ENCODE measurements at regions not wholly inside any gene's neighbourhood (a gene's known extent, or its start where the extent isn't known, plus 50 kb on each side); places are given as distances from the start of the nearest gene placed in this dataset.

DNA sequence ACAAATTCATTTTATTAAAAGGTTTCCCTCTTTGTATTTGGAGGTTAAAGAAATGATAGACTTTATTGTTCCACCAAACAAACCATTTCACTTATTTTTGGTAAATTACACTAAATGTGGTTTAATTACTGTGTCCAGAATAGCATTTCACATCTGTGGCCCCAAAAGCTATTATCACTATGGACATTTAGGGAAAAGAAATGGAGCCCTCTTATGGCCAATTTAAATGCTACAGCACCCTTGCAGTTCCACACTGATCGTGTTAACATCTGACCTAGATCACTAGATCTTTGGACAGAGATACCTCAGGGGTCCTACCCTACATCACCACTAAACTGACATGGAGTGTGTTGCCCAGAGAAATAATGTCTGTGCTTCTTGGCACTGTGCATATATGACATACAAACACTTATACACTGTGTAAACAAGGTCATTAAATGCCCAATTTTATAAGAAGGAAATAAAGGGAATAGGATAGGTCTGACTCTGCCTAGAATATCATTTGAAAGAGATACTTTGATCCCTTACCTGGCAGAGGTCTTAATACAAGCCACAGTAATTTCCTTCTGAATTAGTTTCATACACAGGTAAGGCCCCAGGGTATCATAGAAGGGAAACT, 163.9 kb downstream of the KDR start:
- peak in 3 of 4 donors; percentile 38 to 55 (median 47) for ATAC-seq
- Histone ChIP-seq H3K27me3 (peaks cover 0 to 4% (median 0%) of the 10 kb centered on the region in 4 donors), H3K36me3 (no peaks in the 10 kb centered on the region), H3K4me1 (no peaks in the 10 kb centered on the region), H3K4me3 (no peak overlapping the region), H3K9me3 (no peaks in the 10 kb centered on the region), H3K27ac (no peak overlapping the region)
- WGBS, 2 donors: 0 to 5% methylated on average over 1 of the region's 1 CpG
- FAIRE-seq: no peak
- intact Hi-C loops (cut with DNase I): no loop called here
- TF ChIP-seq, protein P1, sequence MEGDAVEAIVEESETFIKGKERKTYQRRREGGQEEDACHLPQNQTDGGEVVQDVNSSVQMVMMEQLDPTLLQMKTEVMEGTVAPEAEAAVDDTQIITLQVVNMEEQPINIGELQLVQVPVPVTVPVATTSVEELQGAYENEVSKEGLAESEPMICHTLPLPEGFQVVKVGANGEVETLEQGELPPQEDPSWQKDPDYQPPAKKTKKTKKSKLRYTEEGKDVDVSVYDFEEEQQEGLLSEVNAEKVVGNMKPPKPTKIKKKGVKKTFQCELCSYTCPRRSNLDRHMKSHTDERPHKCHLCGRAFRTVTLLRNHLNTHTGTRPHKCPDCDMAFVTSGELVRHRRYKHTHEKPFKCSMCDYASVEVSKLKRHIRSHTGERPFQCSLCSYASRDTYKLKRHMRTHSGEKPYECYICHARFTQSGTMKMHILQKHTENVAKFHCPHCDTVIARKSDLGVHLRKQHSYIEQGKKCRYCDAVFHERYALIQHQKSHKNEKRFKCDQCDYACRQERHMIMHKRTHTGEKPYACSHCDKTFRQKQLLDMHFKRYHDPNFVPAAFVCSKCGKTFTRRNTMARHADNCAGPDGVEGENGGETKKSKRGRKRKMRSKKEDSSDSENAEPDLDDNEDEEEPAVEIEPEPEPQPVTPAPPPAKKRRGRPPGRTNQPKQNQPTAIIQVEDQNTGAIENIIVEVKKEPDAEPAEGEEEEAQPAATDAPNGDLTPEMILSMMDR (IDR thresholded peaks at IDR 0.05): peak in 3 of 4 donors; percentile 18 to 26 (median 23)
- no peak for DNase-seq

DNA sequence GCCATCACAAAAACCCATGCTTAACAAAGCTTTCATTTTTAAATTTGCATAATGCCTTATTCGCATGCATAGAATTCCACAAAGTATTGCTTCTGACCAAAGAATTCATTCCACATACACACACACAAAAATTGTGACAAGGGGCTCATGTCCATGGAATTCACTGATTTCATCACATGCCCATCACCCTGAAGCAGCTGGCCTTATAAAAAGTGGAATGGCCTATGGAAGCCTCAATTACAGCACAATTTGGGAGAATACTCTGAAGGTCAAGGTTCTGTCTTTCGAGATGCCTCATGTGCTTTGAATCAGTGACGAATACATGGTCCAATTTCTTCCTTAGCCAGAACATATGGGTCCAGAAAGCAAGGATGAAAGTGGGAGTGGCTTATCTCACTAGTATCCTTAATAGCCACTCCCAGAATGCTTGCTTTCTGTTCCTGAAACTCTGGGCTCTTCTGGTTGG, 165.7 kb downstream of the KDR start:
- Histone ChIP-seq H3K9me3 (no peaks in the 10 kb centered on the region), H3K4me3 (no peak overlapping the region), H3K27me3 (peaks cover 0 to 4% (median 0%) of the 10 kb centered on the region in 4 donors), H3K36me3 (no peaks in the 10 kb centered on the region), H3K27ac (no peak overlapping the region), H3K4me1 (no peaks in the 10 kb centered on the region)
- FAIRE-seq (no peak), DNase-seq (no peak), ATAC-seq (no peak)
- TF ChIP-seq, protein P1 (IDR thresholded peaks at IDR 0.05): no peak
- 66 to 69% methylated on average over 3 of the region's 3 CpGs for WGBS, 2 donors
- intact Hi-C loops (cut with DNase I): no loop called here

DNA sequence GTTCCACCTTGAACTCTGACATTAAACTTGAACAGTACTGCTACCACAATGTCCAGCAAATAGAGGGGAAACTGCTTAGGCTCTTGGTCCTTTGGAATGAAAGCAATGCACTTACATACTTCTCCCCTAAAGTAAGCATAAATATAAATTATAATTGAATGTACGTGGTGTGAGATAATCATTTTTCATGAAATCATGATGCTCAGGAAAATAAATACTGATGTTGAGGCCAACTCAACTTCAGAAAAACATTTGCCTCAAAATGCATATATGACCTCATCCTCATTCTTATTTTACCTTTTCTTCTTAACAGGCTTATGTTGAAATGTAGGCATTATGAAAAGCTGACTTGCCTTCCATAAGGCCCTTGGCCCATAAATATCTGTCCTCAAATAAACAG, 166.3 kb downstream of the KDR start:
- Histone ChIP-seq H3K36me3 (no peaks in the 10 kb centered on the region), H3K9me3 (no peaks in the 10 kb centered on the region), H3K27ac (no peak overlapping the region), H3K4me1 (no peaks in the 10 kb centered on the region), H3K27me3 (peaks cover 0 to 4% (median 0%) of the 10 kb centered on the region in 4 donors), H3K4me3 (no peak overlapping the region)
- no peak for FAIRE-seq
- no peak for DNase-seq
- intact Hi-C loops (cut with DNase I): no loop called here
- 84 to 85% methylated on average over 1 of the region's 1 CpG for WGBS, 2 donors
- TF ChIP-seq, protein P1 (IDR thresholded peaks at IDR 0.05): no peak
- no peak for ATAC-seq

DNA sequence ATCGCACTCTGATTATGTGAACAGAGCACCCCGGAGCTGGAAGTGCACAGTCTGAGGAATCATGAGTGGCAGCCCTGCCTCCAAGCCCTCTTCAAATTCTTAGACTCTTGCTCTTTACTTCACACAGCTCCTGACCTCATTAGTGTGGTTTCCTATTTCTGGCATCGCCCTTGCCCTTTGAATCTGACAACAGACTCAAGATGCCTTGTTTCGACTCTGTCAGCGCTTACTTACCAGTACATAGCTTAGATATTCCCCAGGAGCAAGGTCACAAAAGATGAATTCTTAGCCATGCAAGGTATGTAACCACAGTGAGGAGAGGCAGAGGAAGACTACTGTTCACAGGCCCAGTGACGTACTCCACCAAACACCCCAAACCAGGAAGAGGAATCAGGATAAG, 167.2 kb downstream of the KDR start:
- no peak for ATAC-seq
- TF ChIP-seq, protein P1 (IDR thresholded peaks at IDR 0.05): no peak

DNA sequence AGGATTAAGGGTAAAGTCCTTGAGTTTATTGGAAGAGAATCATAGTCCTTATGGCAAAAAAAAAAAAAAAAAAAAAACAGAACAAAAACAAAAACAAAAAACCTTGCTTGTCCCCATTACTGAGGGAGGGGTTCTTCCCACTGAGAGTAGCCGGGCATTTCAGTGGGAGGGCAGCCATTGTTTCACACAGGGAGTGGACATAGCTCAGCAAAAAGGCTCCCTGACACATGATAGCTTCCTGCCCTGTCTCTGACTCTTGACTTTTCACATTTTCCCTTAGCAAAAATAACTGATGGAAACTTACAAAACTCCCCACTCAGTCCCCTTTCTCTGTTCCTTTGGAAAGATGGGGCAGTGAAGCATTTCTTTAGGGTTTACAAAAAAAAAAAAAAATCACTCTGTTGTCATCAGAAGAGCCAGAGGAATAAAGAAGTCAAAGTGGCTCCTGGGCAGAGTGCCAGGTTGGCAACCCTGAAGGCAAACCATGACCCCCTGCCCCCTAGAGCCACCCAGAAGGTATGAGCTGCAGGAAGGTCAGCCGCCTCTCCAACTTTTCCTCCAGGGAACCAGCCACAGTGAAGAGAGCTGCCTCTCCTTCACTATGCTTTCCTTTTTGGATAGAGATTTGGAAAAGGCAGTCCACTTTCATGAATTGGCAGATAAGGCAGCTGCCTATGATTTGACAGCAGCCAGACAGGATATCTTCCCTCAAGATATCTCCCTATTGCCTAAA, 170.6 kb downstream of the KDR start:
- 50 to 65% methylated on average over 2 of the region's 2 CpGs for WGBS, 2 donors
- no peaks in the 10 kb centered on the region for H3K9me3 ChIP-seq

More for the DNA sequence above, 167.2 kb downstream of the KDR start:
- no peak overlapping the region for H3K4me3 ChIP-seq
- no peaks in the 10 kb centered on the region for H3K4me1 ChIP-seq
- WGBS, 2 donors: 76 to 84% methylated on average over 6 of the region's 6 CpGs
- intact Hi-C loops (cut with DNase I): no loop called here
- no peak overlapping the region for H3K27ac ChIP-seq
- DNase-seq: no peak
- peaks cover 0 to 4% (median 0%) of the 10 kb centered on the region in 4 donors for H3K27me3 ChIP-seq
- no peak for FAIRE-seq
- no peaks in the 10 kb centered on the region for H3K9me3 ChIP-seq
- no peaks in the 10 kb centered on the region for H3K36me3 ChIP-seq

More for the DNA sequence above, 170.6 kb downstream of the KDR start:
- FAIRE-seq (no peak), ATAC-seq (no peak), DNase-seq (no peak)
- Histone ChIP-seq H3K4me3 (no peak overlapping the region), H3K36me3 (no peaks in the 10 kb centered on the region), H3K4me1 (no peaks in the 10 kb centered on the region), H3K27me3 (peaks cover 0 to under 1% (median 0%) of the 10 kb centered on the region in 4 donors), H3K27ac (no peak overlapping the region)
- intact Hi-C loops (cut with DNase I): no loop called here
- TF ChIP-seq, protein P1 (IDR thresholded peaks at IDR 0.05): no peak

All from pancreas (tissue), 10 donors.